ENCODE measurements at regions not wholly inside any gene's neighbourhood (a gene's known extent, or its start where the extent isn't known, plus 50 kb on each side); places are given as distances from the start of the nearest gene placed in this dataset.
A peak's percentile ranks its signal among the peaks of the same experiment; 100 is the strongest.
"Not testable (repeated sequence)": the region's sequence is repeated elsewhere in the genome, so short reads cannot be mapped to it uniquely, and the experiment has no call there.

DNA sequence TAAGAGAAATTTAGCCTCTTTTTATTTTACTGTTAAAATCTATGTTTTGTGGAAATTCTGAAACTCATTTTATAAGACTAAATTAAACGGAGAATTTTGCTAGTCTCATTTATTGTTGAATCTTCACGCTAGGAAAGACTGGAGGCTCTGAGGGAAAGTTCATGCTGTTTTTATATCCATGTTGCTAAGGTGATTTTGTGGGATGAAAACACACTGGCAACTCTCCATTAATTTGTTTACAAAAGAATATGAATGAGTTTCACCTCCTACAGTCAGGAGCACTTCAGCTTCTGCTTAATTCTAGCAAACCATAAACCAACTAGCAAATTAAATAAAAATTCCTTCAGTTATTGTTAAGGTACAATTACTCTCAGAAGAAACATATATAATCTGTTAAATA, 195.4 kb downstream of the RAP2B start:
- H3K4me1 ChIP-seq = peaks cover 0 to 7% (median 2%) of the 10 kb centered on the region in 4 donors
- TF ChIP-seq POLR2A (IDR thresholded peaks at IDR 0.05; ENCODE audit: low read depth) (no peak), POLR2AphosphoS5 (IDR thresholded peaks at IDR 0.05) (no peak), EP300 (IDR thresholded peaks at IDR 0.05) (no peak)
- TF ChIP-seq, protein P1, sequence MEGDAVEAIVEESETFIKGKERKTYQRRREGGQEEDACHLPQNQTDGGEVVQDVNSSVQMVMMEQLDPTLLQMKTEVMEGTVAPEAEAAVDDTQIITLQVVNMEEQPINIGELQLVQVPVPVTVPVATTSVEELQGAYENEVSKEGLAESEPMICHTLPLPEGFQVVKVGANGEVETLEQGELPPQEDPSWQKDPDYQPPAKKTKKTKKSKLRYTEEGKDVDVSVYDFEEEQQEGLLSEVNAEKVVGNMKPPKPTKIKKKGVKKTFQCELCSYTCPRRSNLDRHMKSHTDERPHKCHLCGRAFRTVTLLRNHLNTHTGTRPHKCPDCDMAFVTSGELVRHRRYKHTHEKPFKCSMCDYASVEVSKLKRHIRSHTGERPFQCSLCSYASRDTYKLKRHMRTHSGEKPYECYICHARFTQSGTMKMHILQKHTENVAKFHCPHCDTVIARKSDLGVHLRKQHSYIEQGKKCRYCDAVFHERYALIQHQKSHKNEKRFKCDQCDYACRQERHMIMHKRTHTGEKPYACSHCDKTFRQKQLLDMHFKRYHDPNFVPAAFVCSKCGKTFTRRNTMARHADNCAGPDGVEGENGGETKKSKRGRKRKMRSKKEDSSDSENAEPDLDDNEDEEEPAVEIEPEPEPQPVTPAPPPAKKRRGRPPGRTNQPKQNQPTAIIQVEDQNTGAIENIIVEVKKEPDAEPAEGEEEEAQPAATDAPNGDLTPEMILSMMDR (IDR thresholded peaks at IDR 0.05) = no peak
- intact Hi-C loops (cut with DNase I) = no loop called here
- H3K27me3 ChIP-seq = no peaks in the 10 kb centered on the region
- H3K36me3 ChIP-seq = no peaks in the 10 kb centered on the region
- H3K9me3 ChIP-seq = no peaks in the 10 kb centered on the region
- WGBS = 50% methylated on average over 2 of the region's 2 CpGs
- no peak for DNase-seq (ENCODE audit: extremely low spot score)
- no peak overlapping the region for H3K4me3 ChIP-seq
- H3K27ac ChIP-seq (replicated peaks in 1 of 4) = no peak overlapping the region

DNA sequence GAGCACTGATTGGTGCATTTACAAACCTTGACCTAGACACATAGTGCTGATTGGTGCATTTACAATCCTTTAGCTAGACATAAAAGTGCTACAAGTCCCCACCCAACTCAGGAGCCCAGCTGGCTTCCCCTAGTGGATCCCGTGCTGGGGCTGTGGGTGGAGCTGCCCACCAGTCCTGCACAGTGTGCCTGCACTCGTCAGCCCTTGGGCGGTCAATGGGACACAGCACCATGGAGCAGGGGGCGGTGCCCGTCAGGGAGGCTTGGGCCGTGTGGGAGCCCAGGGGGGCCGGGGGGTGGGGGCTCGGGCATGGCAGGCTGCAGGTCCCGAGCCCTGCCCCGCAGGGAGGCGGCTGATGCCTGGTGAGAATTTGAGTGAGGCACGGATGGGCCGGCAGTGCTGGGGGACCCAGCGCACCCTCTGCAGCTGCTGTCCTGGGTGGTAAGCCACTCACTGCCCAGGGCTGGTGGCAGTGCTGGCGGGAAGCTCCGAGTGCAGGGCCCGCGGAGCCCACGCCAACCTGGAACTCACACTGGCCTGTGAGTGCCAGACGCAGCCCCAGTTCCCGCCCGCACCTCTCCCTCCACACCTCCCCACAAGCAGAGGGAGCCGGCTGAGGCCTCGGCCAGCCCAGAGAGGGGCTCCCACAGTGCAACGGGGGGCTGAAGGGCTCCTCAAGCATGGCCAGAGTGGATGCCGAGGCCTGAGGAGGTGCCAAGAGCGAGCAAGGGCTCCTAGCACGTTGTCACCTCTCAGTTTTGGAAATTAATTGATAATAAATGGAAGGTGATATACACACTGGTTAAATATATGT, 207.7 kb downstream of the RAP2B start:
- intact Hi-C loops (cut with DNase I) = no loop called here
- H3K27ac ChIP-seq (replicated peaks in 1 of 4) = no peak overlapping the region
- no peak overlapping the region for H3K4me3 ChIP-seq
- no peaks in the 10 kb centered on the region for H3K9me3 ChIP-seq
- no peak for TF ChIP-seq POLR2AphosphoS5 (IDR thresholded peaks at IDR 0.05)
- no peak for TF ChIP-seq EP300 (IDR thresholded peaks at IDR 0.05)
- TF ChIP-seq, protein P1 (IDR thresholded peaks at IDR 0.05) = no peak
- no peak for TF ChIP-seq POLR2A (IDR thresholded peaks at IDR 0.05; ENCODE audit: low read depth)
- no peaks in the 10 kb centered on the region for H3K27me3 ChIP-seq
- no peaks in the 10 kb centered on the region for H3K36me3 ChIP-seq
- WGBS = 96% methylated on average over 14 of the region's 28 CpGs
- no peaks in the 10 kb centered on the region for H3K4me1 ChIP-seq
- no peak for DNase-seq (ENCODE audit: extremely low spot score)

DNA sequence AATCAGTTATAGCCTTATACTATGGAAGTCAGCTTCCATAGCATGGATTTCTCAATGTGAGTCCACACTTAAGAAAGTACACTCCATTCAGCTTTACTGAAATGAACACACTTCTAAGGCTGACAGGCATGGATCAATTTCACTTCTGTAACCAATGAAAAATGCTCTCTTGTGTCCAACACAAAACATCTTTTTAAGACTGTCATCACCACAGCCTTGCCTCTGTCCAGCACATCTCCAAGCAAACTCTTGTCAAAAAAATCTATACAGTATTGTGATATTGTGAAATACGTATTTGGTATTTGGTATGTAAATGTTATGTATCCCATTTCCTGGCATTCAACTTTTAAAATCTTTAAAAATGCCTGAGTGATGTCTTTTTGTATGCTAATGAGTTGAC, 208.7 kb downstream of the RAP2B start:
- no peaks in the 10 kb centered on the region for H3K9me3 ChIP-seq
- H3K36me3 ChIP-seq = no peaks in the 10 kb centered on the region
- TF ChIP-seq POLR2A (IDR thresholded peaks at IDR 0.05; ENCODE audit: low read depth) (no peak), POLR2AphosphoS5 (IDR thresholded peaks at IDR 0.05) (no peak), EP300 (IDR thresholded peaks at IDR 0.05) (no peak)
- TF ChIP-seq, protein P1 (IDR thresholded peaks at IDR 0.05) = no peak
- no peak for DNase-seq (ENCODE audit: extremely low spot score)
- no peak overlapping the region for H3K4me3 ChIP-seq
- 83% methylated on average over 1 of the region's 1 CpG for WGBS
- intact Hi-C loops (cut with DNase I) = no loop called here
- no peak overlapping the region for H3K27ac ChIP-seq (replicated peaks in 1 of 4)
- no peaks in the 10 kb centered on the region for H3K4me1 ChIP-seq
- H3K27me3 ChIP-seq = no peaks in the 10 kb centered on the region

DNA sequence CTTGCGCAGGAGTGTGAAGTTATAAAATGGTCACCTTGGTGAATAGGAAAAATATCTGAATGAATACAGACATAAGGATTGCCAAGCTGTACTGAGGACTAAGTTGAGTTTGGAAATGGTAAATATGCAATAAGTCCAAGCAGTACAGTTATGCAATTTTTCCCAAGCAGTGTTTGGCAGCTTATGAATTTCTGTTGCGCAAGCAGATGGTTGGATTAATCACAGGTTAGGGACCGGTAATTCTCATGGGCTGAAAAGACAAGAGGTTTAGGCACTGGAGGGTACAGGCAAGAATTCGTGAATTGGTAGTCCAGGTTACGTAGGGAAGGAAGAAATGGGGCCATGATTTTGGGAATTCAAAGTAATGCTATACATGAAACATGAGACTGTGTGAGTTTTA, 210.3 kb downstream of the RAP2B start:
- Histone ChIP-seq H3K36me3 (no peaks in the 10 kb centered on the region), H3K27ac (replicated peaks in 1 of 4) (no peak overlapping the region), H3K4me3 (no peak overlapping the region), H3K27me3 (no peaks in the 10 kb centered on the region), H3K4me1 (no peaks in the 10 kb centered on the region), H3K9me3 (no peaks in the 10 kb centered on the region)
- 82% methylated on average over 5 of the region's 5 CpGs for WGBS
- intact Hi-C loops (cut with DNase I) = no loop called here
- TF ChIP-seq POLR2AphosphoS5 (IDR thresholded peaks at IDR 0.05) = peak in 1 of 2 donors; percentile 33
- TF ChIP-seq, protein P1 (IDR thresholded peaks at IDR 0.05) = no peak
- DNase-seq (ENCODE audit: extremely low spot score) = no peak

DNA sequence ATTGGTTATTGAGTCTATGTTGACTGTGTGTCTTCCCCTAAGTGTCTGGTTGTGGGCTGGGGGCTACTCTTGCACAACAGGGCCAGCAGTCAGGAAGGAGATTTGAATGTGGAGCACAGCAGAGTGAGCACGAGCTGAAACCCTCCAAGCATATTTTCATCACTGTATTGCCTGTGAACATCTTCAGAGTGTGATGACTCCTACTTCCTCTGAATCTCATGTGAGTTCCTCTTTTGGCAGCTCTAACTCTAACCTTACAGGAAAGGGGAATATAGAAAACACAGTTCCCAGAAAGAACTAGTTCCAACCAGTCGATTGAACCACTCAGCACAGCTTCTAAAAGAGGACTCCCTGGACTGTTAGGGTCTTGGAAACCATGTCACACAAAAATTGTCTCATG, 211.6 kb downstream of the RAP2B start:
- intact Hi-C loops (cut with DNase I) = no loop called here
- Histone ChIP-seq H3K27me3 (no peaks in the 10 kb centered on the region), H3K4me3 (no peak overlapping the region), H3K36me3 (no peaks in the 10 kb centered on the region), H3K27ac (replicated peaks in 1 of 4) (no peak overlapping the region), H3K4me1 (no peaks in the 10 kb centered on the region), H3K9me3 (no peaks in the 10 kb centered on the region)
- TF ChIP-seq, protein P1 (IDR thresholded peaks at IDR 0.05) = no peak
- TF ChIP-seq POLR2AphosphoS5 (IDR thresholded peaks at IDR 0.05) (no peak), EP300 (IDR thresholded peaks at IDR 0.05) (no peak), POLR2A (IDR thresholded peaks at IDR 0.05; ENCODE audit: low read depth) (no peak)
- no peak for DNase-seq (ENCODE audit: extremely low spot score)
- WGBS = 64% methylated on average over 2 of the region's 2 CpGs

DNA sequence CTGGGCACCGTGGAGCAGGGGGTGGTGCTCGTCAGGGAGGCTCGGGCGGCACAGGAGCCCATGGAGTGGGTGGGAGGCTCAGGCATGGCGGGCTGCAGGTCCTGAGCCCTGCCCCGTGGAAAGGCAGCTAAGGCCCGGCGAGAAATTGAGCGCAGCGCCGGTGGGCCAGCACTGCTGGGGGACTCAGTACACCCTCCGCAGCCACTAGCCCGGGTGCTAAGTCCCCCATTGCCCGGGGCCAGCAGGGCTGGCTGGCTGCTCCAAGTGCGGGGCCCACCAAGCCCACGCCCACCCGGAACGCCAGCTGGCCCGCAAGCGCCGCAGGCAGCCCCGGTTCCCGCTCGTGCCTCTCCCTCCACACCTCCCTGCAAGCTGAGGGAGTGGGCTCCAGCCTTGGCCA, 216.3 kb downstream of the RAP2B start:
- H3K27me3 ChIP-seq; H3K27ac ChIP-seq (replicated peaks in 1 of 4); H3K4me1 ChIP-seq; H3K4me3 ChIP-seq; H3K36me3 ChIP-seq; H3K9me3 ChIP-seq; DNase-seq (ENCODE audit: extremely low spot score); intact Hi-C loops (cut with DNase I): not testable (repeated sequence)
- WGBS = no CpG with 5 or more reads among the region's 24 CpGs

Measured in esophagus muscularis mucosa (tissue), 4 donors.